GM19438 (cell line): ENCODE measurements at regions not wholly inside any gene's neighbourhood (a gene's known extent, or its start where the extent isn't known, plus 50 kb on each side); places are given as distances from the start of the nearest gene placed in this dataset.
"Not testable (repeated sequence)": the region's sequence is repeated elsewhere in the genome, so short reads cannot be mapped to it uniquely, and the experiment has no call there.

ENCODE experiments used
- ATAC-seq: cut with Tn5 transposase; IDR thresholded peaks from one replicate; pipeline ENCODE4 v1.9.1; 2021; ENCODE audit warnings: low read depth; ENCODE audit not compliant: unreplicated experiment

- no peak for ATAC-seq
These were observed 52.1 kb downstream of the PWWP3B start for GRCh38 chrX:106220177-106220576.

- ATAC-seq = no peak
These were observed 75.3 kb downstream of the PWWP3B start for GRCh38 chrX:106243376-106243775.

- ATAC-seq = no peak
These were observed 78.4 kb downstream of the PWWP3B start for GRCh38 chrX:106246511-106246910.

GRCh38 chrX:106247162-106247561 lies 79.1 kb downstream of the PWWP3B start:
- ATAC-seq = no peak

- ATAC-seq = no peak
These were observed 81.7 kb downstream of the PWWP3B start for GRCh38 chrX:106249706-106250379.

GRCh38 chrX:106263817-106264216 lies 95.7 kb downstream of the PWWP3B start:
- no peak for ATAC-seq

- ATAC-seq = not testable (repeated sequence)
These were observed 106.0 kb downstream of the PWWP3B start for GRCh38 chrX:106273947-106274587.

GRCh38 chrX:106275172-106275571 lies 107.1 kb downstream of the PWWP3B start:
- ATAC-seq = not testable (repeated sequence)

GRCh38 chrX:106278951-106279350 lies 110.8 kb downstream of the PWWP3B start:
- ATAC-seq = no peak

- ATAC-seq = no peak
These were observed 113.3 kb downstream of the PWWP3B start for GRCh38 chrX:106281383-106281782.

- no peak for ATAC-seq
These were observed 115.7 kb downstream of the PWWP3B start for GRCh38 chrX:106283841-106284240.

GRCh38 chrX:106284431-106285025 lies 116.4 kb downstream of the PWWP3B start:
- ATAC-seq = no peak

GRCh38 chrX:106286053-106286650 lies 118.0 kb downstream of the PWWP3B start:
- ATAC-seq = no peak

- not testable (repeated sequence) for ATAC-seq
These were observed 122.7 kb downstream of the PWWP3B start for GRCh38 chrX:106290778-106291177.

GRCh38 chrX:106291779-106292390 lies 123.8 kb downstream of the PWWP3B start:
- ATAC-seq = not testable (repeated sequence)

- no peak for ATAC-seq
These were observed 132.1 kb downstream of the PWWP3B start for GRCh38 chrX:106300239-106300638.

GRCh38 chrX:106300656-106301055 lies 132.6 kb downstream of the PWWP3B start:
- ATAC-seq = no peak

GRCh38 chrX:106302304-106302703 lies 134.2 kb downstream of the PWWP3B start:
- ATAC-seq = no peak

- ATAC-seq = no peak
These were observed 138.4 kb downstream of the PWWP3B start for GRCh38 chrX:106306391-106306947.

GRCh38 chrX:106323357-106323756 lies 155.3 kb downstream of the PWWP3B start:
- ATAC-seq = no peak

- ATAC-seq = no peak
These were observed 163.5 kb downstream of the PWWP3B start for GRCh38 chrX:106331606-106332005.
